ENCODE measurements at regions not wholly inside any gene's neighbourhood (a gene's known extent, or its start where the extent isn't known, plus 50 kb on each side); places are given as distances from the start of the nearest gene placed in this dataset.

DNA sequence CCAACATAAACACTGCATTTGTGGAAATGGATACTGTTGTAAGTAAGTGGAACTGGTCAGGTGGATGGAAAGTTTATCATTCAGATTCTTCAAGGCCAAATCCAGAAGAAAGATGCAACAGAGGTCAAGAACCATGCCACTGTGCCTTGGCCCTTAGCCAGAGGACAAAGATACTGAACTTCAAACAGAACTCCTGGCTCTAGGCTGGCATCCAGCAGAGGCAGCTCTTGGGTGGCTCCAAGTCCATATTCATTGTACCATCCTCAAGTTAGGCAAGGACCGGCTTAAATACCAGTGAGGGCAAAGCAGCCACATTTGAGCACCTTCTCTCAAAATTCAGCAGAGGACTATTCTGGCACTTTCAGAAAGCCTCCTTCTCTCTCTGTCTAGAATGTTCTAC, 53.2 kb downstream of the DNAAF9 start:
- intact Hi-C loops (cut with micrococcal nuclease): no loop called here

DNA sequence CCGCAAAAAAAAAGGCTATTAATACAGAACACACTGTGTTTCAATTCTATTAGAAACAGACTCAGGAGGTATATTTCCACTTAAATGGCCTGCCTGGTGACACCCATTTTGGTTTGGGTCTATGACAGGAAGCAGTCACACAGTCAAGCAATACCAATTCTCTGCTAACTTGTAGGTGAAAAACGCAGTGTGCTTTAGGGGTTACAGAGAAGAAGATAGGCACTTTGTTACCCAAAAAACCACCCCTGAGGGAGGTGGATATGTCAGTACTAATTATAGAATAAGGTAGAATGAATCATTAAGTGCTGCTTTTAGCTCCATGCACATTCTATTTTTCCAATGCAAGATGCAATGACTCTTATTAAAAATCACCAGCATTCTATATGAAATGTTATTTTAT, 53.8 kb downstream of the DNAAF9 start:
- intact Hi-C loops (cut with micrococcal nuclease): no loop called here

DNA sequence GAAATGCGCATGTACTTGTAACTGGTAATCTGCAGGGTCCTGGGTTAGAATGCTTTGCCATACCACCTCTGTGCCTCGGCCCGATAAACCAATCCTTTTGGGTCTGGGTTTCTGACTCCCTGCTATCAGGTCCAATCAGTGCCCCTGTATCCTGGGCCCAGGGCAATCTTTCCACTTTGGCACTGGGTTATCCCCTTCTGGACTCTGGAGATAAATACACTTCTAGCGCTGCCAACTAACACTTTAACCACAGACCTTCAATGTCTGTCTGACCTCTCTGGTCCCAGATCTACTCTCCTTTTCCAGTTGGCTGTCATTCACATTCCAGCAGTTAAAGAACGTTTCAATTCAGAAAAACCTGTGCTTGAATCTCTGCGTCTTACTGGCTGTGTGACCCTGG, 55.3 kb downstream of the DNAAF9 start:
- intact Hi-C loops (cut with micrococcal nuclease): no loop called here

DNA sequence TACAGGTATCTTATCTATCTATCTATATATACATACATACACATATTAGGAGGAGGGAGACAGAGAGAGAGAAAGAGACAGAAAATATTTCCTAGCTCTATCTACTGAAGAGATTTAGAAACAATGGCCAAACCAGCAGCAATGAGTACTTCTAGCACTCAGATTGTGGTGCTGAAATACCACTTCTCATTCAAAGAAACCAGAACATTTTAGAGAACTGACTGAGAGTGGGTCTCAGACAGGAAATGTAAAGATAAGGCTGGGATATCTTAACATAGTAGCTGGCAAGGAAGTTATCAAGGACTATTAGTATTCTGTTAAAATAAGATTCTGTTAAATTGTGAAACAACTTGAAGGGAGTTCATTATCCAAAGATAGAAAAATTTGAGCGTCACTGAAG, 57.0 kb downstream of the DNAAF9 start:
- intact Hi-C loops (cut with micrococcal nuclease): no loop called here

DNA sequence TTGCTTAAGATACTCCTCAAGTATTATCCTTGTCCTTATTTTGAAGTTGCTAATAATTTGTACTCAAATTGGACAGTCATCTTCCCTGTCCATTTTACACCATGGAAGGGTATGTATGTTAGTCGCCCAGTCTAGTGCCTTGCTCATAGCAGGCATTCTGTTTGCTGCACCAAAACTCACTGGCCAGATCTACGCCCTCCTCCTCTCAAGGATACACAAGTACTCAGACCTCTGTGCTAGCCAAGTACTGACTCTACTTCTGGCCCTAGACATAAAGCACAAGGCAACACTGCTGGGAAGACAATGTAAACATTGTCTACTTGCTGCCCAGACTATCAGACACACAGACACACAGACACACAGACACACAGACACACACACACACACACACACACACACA, 57.7 kb downstream of the DNAAF9 start:
- intact Hi-C loops (cut with micrococcal nuclease): no loop called here

DNA sequence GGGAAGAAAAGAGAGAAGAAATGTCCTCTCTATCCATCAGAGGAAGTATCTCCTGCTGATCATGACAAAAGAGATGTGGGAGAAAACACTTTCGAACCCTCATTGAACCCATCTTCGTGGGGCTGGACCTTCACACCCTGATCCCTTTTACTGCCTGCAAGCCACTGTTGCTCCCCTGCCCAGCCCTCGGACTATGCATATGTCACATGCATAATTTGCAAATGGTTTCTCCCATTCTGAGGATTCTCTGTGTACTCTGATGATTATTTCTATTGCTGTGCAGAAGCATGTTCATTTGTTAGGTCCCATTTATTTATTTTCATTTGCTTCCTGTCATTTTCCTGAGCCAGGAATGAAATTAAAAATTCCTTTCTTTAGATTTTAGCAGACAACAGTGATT, 64.7 kb downstream of the DNAAF9 start:
- intact Hi-C loops (cut with micrococcal nuclease): no loop called here

DNA sequence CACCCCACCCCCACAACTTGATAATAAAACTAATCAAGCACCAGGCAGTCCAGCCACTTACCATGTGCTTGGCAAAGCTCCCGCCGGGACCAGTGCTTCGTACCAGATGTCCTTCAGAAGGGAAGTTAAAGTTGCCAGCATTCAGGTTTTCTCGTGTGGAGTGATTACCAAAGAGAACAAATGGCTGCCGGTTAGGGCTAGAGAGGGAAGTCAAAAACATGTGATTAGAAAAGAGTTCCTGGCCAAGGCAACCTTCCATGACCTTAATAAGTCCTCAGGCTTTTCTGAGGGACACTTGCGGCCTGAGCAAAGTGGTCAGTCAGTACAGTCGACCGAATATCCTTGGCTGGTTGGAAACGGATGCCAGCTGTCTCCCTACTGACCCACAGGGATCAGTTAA, 67.0 kb downstream of the DNAAF9 start:
- intact Hi-C loops (cut with micrococcal nuclease): no loop called here

DNA sequence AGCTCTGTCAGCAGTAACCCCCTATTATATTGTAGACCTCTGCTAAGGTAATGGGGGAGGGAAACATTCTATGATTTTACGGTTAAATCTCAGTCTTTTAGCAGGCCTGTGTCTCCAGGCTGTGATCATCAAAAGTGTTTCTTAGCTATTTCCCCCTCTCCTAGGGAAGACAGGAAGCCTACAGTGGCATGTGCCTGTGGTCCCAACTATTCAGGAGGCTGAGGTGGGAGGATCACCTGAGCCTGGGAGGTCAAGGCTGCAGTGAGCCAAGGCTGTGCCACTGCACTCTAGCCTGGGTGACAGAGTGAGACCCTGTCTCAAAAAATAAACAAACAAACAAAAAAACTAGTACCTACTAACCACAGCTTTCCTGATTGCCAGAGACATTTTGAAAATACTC, 67.9 kb downstream of the DNAAF9 start:
- intact Hi-C loops (cut with micrococcal nuclease): no loop called here

DNA sequence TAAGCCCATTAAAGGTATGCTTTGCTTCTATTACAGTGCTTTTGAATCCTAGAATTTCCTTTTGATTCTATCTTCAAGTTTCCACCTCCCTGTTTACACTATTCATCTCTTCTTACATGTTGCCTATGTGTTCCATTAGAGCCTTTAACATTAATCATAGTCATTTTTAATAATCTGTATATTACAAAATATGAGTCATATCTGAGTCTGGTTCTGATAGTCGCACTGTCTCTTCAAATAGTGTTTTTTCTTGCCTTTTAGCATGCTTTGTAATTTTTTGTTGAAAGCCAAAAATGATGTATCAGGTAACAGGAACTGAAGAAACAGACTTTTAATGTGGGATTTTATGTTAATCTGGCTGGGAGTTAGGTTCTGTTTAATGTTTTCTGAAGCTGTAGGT, 68.4 kb downstream of the DNAAF9 start:
- intact Hi-C loops (cut with micrococcal nuclease): no loop called here

DNA sequence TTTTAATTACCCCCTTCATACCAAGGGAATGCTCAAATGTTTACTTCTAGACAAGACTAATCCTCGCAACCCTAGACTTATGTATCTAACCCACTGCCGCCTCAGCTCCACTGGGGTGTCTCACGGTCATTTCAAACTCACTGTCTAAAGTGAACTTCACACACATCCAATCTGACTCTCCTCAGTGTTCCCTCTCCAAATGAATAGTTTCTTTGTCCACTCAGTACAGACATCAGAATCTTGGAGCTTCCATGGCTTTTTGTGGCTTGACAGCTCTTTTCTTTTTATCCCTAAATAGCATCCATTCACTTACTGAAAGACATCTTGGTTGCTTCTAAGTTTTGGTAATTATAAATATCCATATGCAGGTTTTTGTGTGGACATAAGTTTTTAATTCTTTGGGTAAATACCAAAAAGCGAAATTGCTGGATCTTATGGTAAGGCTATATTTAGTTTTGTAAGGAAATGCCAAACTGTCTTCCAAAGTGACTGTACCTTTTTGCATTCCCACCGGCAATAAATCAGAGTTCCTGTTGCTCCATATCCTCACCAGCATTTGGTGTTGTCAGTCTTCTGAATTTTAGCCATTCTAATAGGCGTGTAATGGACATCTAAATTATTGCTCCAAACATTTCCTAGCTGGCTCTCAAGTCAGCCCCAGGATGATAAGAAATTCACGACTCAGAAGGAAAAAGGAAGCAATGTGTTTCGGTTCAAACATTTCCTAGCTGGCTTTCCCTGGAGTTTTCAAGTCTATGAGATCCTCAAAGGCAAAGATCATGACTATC, 73.1 kb downstream of the DNAAF9 start:
- intact Hi-C loops (cut with micrococcal nuclease): no loop called here

DNA sequence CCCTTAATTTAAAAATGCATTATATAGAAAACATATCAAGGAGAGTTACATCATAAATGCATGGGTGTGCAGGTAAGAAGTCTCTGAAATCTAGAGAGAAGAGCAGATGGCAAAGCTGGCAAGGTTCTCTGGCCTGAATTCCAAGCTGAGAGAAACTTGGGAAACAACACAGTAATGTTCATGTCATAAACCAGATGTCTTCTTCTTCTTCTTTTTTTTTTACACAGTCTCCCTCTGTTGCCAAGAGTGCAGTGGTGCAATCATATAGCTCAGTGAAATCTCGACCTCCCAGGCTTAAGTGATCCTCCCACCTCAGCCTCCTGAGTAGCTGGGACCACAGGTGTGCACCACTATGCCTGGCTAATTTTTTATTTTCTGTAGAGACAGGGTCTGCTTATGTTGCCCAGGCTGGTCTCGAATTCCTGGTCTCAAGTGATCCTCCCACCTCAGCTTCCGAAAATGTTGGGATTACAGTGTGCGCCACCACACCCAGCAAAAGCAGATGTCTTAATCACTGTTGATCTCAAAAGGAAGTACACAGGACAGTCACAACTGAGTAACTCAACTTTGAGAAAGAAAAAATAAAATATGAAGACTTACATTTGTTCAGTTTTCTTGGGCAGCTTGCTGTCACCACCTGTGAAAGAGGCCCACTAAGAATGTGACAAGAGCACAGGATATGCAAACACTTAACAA, 77.3 kb downstream of the DNAAF9 start:
- intact Hi-C loops (cut with micrococcal nuclease): no loop called here

DNA sequence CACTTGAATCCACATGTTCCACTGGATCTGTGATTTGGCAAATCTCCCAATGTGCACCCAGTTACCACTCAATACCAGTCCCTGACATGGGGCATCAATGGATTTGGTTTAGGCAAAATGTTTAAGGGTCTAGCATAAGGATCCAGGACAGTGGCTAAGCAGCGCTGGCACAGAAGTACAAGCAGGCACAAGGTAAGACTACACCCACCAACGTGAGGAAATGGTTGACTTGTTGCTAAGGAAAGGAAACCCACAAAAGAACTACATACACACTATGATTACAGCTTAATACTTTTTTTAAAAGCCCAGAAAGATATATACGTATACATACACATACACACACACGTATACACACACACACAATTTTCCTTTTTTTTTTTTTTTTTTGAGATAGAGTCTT, 79.0 kb downstream of the DNAAF9 start:
- intact Hi-C loops (cut with micrococcal nuclease): no loop called here

DNA sequence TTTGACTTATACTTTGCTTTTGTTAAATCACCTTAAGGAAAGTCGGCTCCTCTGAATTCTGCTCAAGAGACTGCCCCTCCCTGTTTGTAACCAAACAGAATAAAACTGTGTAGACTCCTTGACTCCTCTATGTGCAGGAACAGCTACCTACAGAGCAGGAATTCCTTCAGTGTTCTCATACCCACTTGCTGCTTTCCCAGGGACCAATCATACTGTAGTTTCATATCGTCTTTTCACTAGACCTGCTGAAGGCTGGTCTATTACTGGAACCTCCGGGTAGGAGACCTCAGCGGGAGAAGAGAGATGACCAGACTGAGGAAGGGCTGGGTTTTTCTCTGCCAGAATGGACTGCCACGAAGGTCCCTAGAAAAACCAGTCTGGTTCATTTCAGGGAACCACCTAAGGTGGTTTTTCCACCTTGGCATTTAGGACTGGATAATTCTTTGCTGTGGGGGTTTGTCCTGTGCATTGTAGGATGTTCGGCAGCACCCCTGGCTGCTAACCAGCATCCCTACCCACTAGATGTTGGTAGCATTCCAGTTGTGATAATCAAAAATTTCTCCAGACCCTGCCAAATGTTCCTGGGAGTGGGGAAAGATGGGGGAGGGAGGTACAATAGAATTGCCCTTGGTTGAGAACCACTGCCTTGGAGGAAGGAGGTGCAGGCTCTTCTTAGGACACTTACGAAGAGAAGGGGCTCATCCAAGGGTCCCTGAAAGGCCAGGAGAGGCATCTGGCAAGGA, 80.5 kb downstream of the DNAAF9 start:
- intact Hi-C loops (cut with micrococcal nuclease): no loop called here

DNA sequence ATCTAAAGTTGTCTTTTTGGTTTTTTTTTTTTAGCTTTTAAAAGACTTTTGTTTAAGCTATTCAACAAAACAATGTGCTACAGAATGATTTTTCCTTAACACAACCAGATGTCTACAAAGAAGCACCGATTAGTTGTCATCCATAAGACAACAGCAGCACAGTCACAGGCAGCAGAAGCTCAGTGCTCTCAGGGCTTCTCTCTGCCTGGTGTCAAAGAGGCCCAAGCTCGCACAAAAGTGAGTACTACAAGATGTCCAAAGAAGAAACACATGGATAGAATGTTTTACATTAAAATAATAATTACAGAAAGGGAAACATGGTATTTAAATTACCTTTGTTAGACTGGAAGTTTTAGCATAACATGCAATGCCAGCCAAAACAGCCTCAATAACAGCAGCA, 81.6 kb downstream of the DNAAF9 start:
- intact Hi-C loops (cut with micrococcal nuclease): no loop called here

DNA sequence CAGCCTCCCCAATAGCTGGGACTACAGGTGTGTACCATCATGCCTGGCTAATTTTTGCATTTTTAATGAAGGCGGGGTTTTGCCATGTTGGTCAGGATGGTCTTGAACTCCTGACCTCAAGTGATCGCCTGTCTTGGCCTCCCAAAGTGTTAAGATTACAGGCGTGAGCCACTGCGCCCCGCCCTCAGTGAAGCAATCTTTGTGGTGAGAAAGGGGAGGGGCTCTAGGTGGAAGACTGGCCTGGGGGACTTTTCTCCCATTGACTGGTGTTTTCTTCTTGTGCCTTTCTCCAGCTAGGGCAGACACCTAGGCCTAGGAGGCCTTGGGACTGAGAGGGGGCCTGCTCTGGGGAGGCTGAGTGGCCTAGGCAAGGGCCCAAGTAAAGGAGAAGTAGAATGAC, 84.1 kb downstream of the DNAAF9 start:
- intact Hi-C loops (cut with micrococcal nuclease): no loop called here

DNA sequence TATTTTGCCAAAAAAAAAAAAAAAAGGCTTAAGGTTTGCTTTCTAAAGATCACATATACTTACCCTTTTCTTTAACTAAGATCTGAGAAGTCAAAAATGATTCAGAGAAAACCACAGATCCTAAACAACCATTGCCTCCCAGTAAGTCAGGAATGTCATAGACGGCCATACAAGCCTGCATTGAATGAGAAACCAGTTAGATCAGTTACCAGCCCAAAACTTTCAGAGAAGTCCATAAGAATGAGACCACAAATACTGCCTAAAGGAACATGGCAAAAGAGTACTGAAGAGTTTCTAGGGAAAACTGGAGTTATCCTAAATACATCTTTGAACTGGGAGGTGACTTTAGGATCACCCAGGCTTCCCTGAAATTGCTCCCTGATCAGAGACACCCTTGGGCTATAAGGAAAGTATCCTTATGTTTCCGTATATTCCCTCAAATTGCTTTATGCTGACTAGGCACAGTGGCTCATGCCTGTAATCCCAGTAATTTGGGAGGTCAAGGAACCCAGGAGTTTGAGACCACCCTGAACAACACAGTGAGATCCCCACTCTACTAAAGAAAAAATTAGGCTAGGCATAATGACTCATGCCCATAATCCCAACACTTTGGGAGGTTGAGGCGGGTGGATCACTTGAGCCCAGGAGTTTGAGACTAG, 79.4 kb upstream of the SLC4A11 start:
- intact Hi-C loops (cut with micrococcal nuclease): loop anchor here (5.0 kb wide), 3 partner anchors 201 to 631 kb away; partner anchors contain the start of gene PTPRA

DNA sequence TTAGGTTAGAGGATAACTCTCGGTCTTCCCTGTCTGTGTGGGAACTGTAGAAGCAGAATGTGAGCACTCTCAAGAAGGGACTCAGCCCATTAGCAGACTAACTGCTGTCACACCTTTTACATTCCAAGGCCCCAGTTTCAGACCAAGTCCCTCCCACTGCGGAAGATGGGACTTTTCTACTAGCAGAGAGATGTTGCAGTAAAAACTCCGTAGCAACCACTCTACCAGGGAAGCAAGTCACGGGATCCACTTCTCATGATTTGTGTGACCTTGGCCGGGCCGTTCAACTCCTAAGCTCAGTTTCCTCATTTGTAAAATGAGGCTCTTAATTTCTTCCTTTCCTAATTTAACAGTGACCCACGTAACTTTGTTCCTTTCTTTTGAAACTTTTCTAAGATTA, 77.1 kb upstream of the SLC4A11 start:
- intact Hi-C loops (cut with micrococcal nuclease): loop anchor here (1.0 to 5.0 kb wide), 5 partner anchors 97 to 629 kb away; partner anchors contain the start of gene PTPRA

DNA sequence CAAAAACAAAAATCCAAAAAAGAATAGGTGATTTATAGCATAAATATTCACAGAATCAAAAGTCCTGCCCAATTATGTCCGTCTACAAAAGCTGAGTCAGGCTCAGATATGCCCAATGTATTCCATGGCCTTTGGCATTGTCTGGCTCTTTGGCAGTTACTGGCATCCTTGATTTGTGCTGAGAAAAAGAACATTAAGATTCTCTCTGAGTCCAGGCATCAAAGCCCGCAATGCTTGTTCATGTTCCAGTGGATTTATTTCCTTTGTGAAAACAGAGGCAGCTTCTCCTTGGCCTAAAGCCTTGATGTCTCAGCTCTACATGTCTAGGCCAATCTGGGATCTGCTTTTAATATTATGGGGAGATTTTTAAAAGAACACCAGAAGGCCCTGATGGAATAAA, 76.1 kb upstream of the SLC4A11 start:
- intact Hi-C loops (cut with micrococcal nuclease): loop anchor here (5.0 kb wide), 3 partner anchors 198 to 628 kb away; partner anchors contain the start of gene PTPRA

DNA sequence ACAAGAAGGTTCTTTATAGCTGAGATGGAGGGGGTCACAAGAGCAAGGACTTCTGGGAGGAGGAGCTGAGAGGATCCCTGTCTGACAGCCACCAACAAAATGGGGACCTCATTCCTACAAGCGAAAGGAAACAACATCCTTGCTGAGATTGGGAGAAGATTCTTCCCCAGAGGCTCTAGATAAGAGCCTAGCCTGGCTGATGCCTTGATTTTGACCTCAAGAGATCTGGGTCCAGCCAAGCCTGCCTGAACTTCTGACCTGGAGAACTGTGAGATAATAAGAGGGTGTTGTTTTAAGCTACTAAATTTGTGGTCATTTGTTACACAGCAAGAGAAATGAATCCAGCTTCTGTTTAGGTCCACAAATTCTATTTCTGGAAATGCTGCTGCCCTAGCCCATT, 75.4 kb upstream of the SLC4A11 start:
- intact Hi-C loops (cut with micrococcal nuclease): no loop called here

DNA sequence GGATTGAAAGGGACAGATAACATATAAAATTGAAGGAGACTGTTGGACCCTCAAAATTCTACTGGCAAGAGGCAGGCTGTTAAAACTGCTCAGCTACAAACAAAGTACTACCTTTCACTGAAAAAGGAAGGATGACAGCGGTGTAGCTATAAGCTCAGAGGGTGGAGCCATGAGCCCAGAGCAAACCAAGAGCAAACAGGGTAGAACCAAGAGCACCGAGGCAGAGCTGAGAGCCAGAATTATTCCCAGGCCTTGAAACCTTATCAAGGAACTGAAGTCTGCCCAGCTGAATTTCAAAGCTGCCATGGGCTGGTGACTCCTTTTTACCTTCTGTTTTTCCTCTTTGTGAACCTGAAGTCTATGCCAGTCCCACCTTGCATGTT, 74.7 kb upstream of the SLC4A11 start:
- intact Hi-C loops (cut with micrococcal nuclease): no loop called here

DNA sequence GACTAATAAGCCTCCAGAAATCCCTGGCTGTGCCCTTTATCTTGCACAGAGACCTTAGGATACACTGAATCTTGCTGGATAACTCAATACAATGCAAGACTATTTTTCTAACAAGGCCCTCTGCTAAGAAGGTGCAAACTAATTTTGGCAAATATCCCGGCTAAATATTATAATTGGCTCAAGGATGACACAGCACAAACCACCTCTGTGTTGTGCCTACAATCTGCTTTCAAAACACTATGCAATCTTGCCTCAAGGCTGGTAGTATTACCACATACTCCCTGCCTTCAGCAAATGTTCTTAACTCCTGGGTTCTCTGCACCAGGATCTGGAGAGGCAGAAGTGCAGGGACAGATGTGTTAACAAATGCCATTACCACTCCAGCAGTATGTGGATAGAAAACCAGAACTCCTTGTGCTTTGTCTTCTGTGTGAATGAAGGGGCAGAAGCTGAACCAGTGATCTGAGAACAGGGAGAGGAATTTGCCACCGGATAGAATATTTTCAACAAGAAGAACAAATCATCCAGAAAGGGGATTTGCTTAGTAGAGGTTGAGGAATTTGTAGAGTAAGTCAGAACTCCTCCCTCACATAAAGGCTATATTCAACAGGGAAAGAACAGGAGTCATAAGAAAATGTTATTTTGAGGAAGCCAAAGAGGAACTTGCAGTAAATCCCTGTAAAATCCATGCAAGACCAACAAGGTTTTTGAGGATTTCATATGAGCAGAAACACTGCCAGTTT, 74.1 kb upstream of the SLC4A11 start:
- intact Hi-C loops (cut with micrococcal nuclease): no loop called here
